Heart left ventricle (tissue), 16 donors: ENCODE measurements at regions not wholly inside any gene's neighbourhood (a gene's known extent, or its start where the extent isn't known, plus 50 kb on each side); places are given as distances from the start of the nearest gene placed in this dataset.
"Not testable (repeated sequence)": the region's sequence is repeated elsewhere in the genome, so short reads cannot be mapped to it uniquely, and the experiment has no call there.

ENCODE experiments used
- ATAC-seq, 4 donors: fragments of 200-7000 bp; cut with Tn5 transposase; one replicate each; pipeline ENCODE4 v1.9.1; 2020 to 2022; ENCODE audit warnings: moderate library complexity in 4 of 4, mild to moderate bottlenecking in 3 of 4, moderate number of reproducible peaks in 1 of 4
- DNase-seq, 5 donors: peaks; one replicate each; pipeline ENCODE4 v3.0.0-alpha.2; 2020
- H3K27ac ChIP-seq, 12 donors: fragments of 200-600 bp; sonication (generic) in 4 of 12; one replicate each; pipeline versions ENCODE4 v1.5.0 to v1.8.0; 2016 to 2022; ENCODE audit warnings: mild to moderate bottlenecking in 2 of 12
- H3K27me3 ChIP-seq, 9 donors: fragments of 200-600 bp; sonication (generic) in 2 of 9; one replicate each; pipeline versions ENCODE4 v1.5.1 to v1.8.0; 2016 to 2022; ENCODE audit warnings: mild to moderate bottlenecking in 3 of 9
- H3K36me3 ChIP-seq, 9 donors: fragments of 200-600 bp; sonication (generic) in 2 of 9; one replicate each; pipeline versions ENCODE4 v1.5.0 to v1.8.0; 2018 to 2022; ENCODE audit warnings: mild to moderate bottlenecking in 2 of 9
- H3K4me1 ChIP-seq, 12 donors: fragments of 200-600 bp; sonication (generic) in 4 of 12; one replicate each; pipeline versions ENCODE4 v1.5.0 to v1.8.0; 2016 to 2022; ENCODE audit warnings: mild to moderate bottlenecking in 3 of 12
- H3K4me3 ChIP-seq, 12 donors: fragments of 200-600 bp; sonication (generic) in 4 of 12; one replicate each; pipeline versions ENCODE4 v1.5.0 to v1.8.0; 2017 to 2022; ENCODE audit warnings: mild to moderate bottlenecking in 9 of 12, moderate library complexity in 4 of 12
- H3K9me3 ChIP-seq, 12 donors: fragments of 200-600 bp; sonication (generic) in 4 of 12; one replicate each; pipeline versions ENCODE4 v1.5.0 to v1.8.0; 2016 to 2022; ENCODE audit warnings: mild to moderate bottlenecking in 1 of 12
- POLR2A ChIP-seq, 2 donors: fragments of 450-650 bp; IDR thresholded peaks; one replicate each; pipeline ENCODE4 v1.6.1; 2017; ENCODE audit warnings: antibody characterized with exemption in 2 of 2, mild to moderate bottlenecking in 2 of 2, moderate library complexity in 2 of 2
- WGBS, 4 donors: extraction: QIAGEN DNeasy Blood & Tissue Kit in 2 of 4; methylation state at CpG; one replicate each; pipeline versions ENCODE4 v1.1.5 to v1.1.7; 2013 to 2018; 5-methylcytosine and 5-hydroxymethylcytosine counted together
- intact Hi-C, 10 donors: fragments of 100-400 bp; cut with DNase I; formaldehyde crosslinking; loops; one replicate each; pipeline versions ENCODE4 v1.11.1 to v1.14.2; 2022
- TF ChIP-seq, protein P1 (sequence below), 12 donors: fragments of 200-600 bp; sonication (generic) in 4 of 12; IDR thresholded peaks; one replicate each; pipeline versions ENCODE4 v1.5.0 to v1.8.0; 2018 to 2022; ENCODE audit warnings: antibody characterized with exemption in 12 of 12, mild to moderate bottlenecking in 5 of 12
- donor health status: ischemic (EF 13 %, LVEDD 7.1; RV severe dilation, severe dysfunction).
- donor health status: healthy with polysubstance abuse.
- donor health status: DM: no; HTN: yes; CAD: no.
- donor health status: DM: no; HTN: no; CAD: no.
- donor health status: ischemic (EF 25% LVEDD 6.9; RV normal size, moderate dysfunction).
- donor health status: ischemic (EF 25% LVEDD 5.7; RV mildly dilated, moderate dysfunction).
- donor health status: healthy.
- donor health status: DM: yes; HTN: yes; CAD: no.
- donor health status: ischemic (EF 35%, LVEDD 5.7; RV mildly dilated, moderate dysfunction).
- donor health status: nonischemic (EF 11% LVEDD 7.7; RV severe dilation, severe dysfunction).
- donor health status: DM: yes; HTN: yes; CAD: no.
- donor health status: PGD.
- donor health status: ischemic (EF 29% LVEDD 5.4; RV normal size, mild dysfunction).
- donor health status: nonischemic (EF 23%, LVEDD 6.1; RV moderate dilation, normal function).

DNA sequence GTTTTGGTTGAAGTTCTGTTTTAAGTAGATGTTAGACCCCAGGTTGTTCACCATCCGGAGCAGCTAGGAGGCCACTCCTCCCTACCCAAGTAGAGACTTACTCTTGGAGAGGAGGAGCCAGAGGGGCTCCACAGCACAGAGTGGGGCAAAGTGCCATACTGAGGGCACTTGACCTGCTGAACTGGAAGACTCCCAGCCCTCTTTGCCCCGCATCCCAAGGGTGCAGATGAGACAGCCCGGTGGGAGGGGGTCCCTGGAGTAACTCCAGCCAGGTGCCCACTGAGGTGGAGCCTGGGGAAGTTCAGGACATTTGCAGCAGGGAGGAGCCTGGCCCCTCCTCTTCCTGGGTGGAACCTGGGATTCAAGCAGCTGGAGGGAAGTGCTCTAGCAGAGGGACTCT, 102.1 kb upstream of the GPR6 start:
- H3K4me3 ChIP-seq, result no peak overlapping the region

DNA sequence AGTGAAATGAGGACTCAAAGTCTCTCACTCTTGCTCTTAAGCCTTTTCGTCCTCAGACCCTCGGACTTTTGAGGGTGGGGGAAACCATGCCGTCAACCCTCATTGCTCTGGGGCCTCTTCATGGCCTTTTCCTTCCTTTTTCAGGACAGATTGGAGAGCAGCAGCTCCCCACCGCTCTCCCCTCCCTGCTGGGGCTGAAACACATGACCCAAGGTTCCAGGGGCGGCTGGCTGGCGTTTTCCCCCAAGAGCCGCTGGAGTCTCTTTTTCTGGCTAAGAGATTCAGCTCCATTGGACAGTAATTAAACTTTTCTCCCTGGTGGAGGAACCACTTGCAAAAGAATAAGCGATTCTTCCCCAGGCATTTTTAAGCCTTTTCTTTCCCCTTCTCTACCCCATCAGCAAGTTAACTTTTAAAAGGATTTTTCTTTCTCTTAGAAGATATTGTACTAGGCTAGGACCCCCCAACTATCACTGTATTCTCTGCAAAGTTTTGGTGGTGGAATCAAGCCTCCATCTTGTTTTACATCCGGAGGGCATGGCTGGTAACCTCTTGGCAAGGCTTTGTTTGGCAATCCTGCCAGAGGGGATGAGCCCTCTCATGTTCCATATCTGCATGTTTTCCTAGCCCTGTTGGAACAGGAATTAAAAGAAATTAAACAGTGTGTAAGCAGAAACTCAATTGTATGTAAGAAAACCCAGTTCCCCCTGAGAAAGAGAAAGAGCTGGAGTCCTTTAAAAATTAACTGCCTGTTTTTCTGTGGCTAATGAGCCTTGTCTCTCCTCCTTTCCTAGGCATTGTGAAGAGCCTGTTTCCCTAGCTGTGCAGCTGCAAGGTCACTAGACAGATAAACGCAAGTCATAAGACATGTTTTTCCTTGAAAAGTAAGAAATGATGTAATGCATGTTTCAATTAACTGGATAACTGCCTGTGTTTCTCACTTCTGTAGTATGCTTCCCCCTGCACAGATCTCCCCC, 100.8 kb upstream of the GPR6 start:
- ATAC-seq (no peak), DNase-seq (no peak)
- Histone ChIP-seq H3K9me3 (peaks cover 0 to 9% (median 0%) of the 10 kb centered on the region in 12 donors), H3K36me3 (no peaks in the 10 kb centered on the region), H3K27ac (peak overlapping the region in 1 of 12 donors; percentile 14), H3K4me3 (no peak overlapping the region), H3K4me1 (peaks cover 0 to 21% (median 0%) of the 10 kb centered on the region in 12 donors), H3K27me3 (no peaks in the 10 kb centered on the region)
- intact Hi-C loops, result loop anchor here in 1 of 10 donors (10.0 kb wide), 1 partner anchor 173 kb away; no protein-coding TSS in a partner anchor
- 74 to 81% (median 79%) methylated on average over 10 of the region's 10 CpGs for WGBS, 4 donors
- no peak for TF ChIP-seq POLR2A (IDR thresholded peaks at IDR 0.05)
- TF ChIP-seq, protein P1, sequence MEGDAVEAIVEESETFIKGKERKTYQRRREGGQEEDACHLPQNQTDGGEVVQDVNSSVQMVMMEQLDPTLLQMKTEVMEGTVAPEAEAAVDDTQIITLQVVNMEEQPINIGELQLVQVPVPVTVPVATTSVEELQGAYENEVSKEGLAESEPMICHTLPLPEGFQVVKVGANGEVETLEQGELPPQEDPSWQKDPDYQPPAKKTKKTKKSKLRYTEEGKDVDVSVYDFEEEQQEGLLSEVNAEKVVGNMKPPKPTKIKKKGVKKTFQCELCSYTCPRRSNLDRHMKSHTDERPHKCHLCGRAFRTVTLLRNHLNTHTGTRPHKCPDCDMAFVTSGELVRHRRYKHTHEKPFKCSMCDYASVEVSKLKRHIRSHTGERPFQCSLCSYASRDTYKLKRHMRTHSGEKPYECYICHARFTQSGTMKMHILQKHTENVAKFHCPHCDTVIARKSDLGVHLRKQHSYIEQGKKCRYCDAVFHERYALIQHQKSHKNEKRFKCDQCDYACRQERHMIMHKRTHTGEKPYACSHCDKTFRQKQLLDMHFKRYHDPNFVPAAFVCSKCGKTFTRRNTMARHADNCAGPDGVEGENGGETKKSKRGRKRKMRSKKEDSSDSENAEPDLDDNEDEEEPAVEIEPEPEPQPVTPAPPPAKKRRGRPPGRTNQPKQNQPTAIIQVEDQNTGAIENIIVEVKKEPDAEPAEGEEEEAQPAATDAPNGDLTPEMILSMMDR (IDR thresholded peaks at IDR 0.05), result no peak

More for the DNA sequence above, 102.1 kb upstream of the GPR6 start:
- Histone ChIP-seq H3K36me3 (no peaks in the 10 kb centered on the region), H3K27ac (no peak overlapping the region), H3K9me3 (no peaks in the 10 kb centered on the region), H3K27me3 (no peaks in the 10 kb centered on the region), H3K4me1 (peaks cover 0 to 22% (median 0%) of the 10 kb centered on the region in 12 donors)
- ATAC-seq, result no peak
- no peak for TF ChIP-seq POLR2A (IDR thresholded peaks at IDR 0.05)
- TF ChIP-seq, protein P1 (IDR thresholded peaks at IDR 0.05), result no peak
- DNase-seq, result no peak
- 83 to 96% (median 91%) methylated on average over 1 to 3 of the region's 3 CpGs for WGBS, 4 donors
- intact Hi-C loops, result loop anchor here in 1 of 10 donors (10.0 kb wide), 1 partner anchor 171 kb away; no protein-coding TSS in a partner anchor

DNA sequence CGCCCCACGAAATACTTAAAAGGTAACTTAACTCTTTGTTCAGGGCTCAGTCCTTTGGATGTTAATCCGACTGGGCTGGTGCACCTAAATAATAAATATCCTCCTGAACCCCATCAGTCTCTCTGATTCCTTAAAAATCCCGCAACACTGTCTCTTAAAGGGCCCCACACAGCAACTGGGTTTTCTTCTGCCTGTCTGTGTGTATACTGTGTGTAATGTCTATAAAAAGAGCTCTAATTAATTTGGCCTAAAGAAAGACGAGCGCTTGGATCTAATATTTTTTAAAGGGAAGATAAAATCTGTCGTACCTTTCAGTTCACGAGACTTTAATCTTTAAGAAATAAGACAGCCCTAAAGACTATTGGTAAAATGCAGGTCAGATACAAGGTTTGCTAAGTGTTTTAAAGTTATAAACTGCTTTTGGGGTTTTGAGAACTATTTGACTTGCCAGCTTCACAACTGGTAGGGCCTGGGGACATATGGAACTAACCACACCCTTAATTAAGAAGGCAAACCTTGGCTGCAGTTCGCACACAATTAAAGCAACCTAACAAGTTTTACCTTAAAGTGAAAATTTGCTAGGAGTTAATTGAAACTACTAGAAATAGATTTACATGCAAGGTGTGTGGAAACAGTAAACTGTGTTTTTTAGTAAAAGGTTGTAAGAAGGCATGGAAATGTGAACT, 100.0 kb upstream of the GPR6 start:
- WGBS, 4 donors, result 70 to 86% (median 76%) methylated on average over 9 of the region's 9 CpGs
- not testable (repeated sequence) for DNase-seq, H3K9me3 ChIP-seq, H3K4me3 ChIP-seq, H3K27me3 ChIP-seq, ATAC-seq, H3K27ac ChIP-seq, H3K36me3 ChIP-seq
- peaks cover 0 to 13% (median 0%) of the 10 kb centered on the region in 12 donors for H3K4me1 ChIP-seq
- intact Hi-C loops, result loop anchor here in 1 of 10 donors (10.0 kb wide), 1 partner anchor 173 kb away; no protein-coding TSS in a partner anchor

DNA sequence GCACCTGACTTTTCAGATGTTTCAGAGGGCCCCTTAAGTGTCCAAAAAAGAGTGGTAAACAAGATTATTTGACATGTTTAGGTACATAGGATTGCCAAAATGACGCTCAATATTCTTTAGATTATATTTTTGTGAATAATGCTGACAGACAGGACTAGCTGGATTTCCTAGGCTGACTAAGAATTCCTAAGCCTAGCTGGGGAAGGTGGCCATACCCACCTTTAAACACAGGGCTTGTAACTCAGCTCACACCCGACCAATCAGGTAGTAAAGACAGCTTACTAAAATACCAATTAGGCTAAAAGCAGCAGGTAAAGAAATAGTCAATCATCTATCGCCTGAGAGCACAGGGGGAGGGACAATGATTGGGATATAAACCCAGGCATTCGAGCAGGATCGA, 99.0 kb upstream of the GPR6 start:
- H3K4me3 ChIP-seq, H3K27me3 ChIP-seq, H3K36me3 ChIP-seq, ATAC-seq, H3K27ac ChIP-seq, DNase-seq, H3K9me3 ChIP-seq: not testable (repeated sequence)
- intact Hi-C loops, result loop anchor here in 1 of 10 donors (10.0 kb wide), 1 partner anchor 174 kb away; no protein-coding TSS in a partner anchor
- WGBS, 4 donors, result 82 to 85% (median 83%) methylated on average over 5 of the region's 5 CpGs
- peaks cover 0 to 10% (median 0%) of the 10 kb centered on the region in 12 donors for H3K4me1 ChIP-seq

DNA sequence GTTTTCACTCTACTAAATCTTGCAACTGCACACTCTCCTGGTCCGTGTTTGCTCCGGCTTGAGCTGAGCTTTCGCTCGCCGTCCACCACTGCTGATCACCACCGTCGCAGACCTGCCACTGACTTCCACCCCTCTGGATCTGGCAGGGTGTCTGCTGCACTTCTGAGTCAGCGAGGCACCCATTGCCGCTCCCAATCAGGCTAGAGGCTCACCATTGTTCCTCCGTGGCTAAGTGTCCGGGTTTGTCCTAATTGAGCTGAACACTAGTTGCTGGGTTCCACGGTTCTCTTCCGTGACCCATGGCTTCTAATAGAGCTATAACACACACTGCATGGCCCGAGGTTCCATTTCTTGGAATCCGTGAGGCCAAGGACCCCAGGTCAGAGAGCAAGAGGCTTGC, 98.6 kb upstream of the GPR6 start:
- no peak overlapping the region for H3K27ac ChIP-seq
- DNase-seq, result no peak
- whole genome bisulfite sequencing, 4 donors, result 93 to 96% (median 94%) methylated on average over 15 of the region's 15 CpGs
- no peaks in the 10 kb centered on the region for H3K27me3 ChIP-seq
- no peak for TF ChIP-seq POLR2A (IDR thresholded peaks at IDR 0.05)
- TF ChIP-seq, protein P1 (IDR thresholded peaks at IDR 0.05), result no peak
- no peak for ATAC-seq
- H3K4me1 ChIP-seq, result peaks cover 0 to 10% (median 0%) of the 10 kb centered on the region in 12 donors
- H3K9me3 ChIP-seq, result peaks cover 0 to 9% (median 0%) of the 10 kb centered on the region in 12 donors
- H3K4me3 ChIP-seq, result no peak overlapping the region
- no peaks in the 10 kb centered on the region for H3K36me3 ChIP-seq
- intact Hi-C loops, result loop anchor here in 1 of 10 donors (10.0 kb wide), 1 partner anchor 175 kb away; no protein-coding TSS in a partner anchor

DNA sequence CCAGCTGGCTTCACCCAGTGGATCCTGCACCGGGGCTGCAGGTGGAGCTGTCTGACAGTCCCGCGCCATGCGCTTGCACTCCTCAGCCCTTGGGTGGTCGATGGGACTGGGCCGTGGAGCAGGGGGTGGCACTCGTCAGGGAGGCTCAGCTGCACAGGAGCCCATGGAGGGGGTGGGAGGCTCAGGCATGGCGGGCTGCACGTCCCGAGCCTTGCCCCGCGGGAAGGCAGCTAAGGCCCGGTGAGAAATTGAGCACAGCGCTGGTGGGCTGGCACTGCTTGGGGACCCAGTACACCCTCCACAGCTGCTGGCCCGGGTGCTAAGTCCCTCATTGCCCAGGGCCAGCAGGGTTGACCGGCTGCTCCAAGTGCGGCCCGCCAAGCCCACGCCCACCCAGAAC, 97.0 kb upstream of the GPR6 start:
- H3K27ac ChIP-seq, ATAC-seq, DNase-seq, H3K27me3 ChIP-seq, intact Hi-C loops, H3K36me3 ChIP-seq, H3K4me3 ChIP-seq, H3K9me3 ChIP-seq: not testable (repeated sequence)
- peaks cover 0 to 10% (median 0%) of the 10 kb centered on the region in 12 donors for H3K4me1 ChIP-seq
- 83 to 96% (median 90%) methylated on average over 10 to 19 of the region's 19 CpGs for whole genome bisulfite sequencing, 4 donors

DNA sequence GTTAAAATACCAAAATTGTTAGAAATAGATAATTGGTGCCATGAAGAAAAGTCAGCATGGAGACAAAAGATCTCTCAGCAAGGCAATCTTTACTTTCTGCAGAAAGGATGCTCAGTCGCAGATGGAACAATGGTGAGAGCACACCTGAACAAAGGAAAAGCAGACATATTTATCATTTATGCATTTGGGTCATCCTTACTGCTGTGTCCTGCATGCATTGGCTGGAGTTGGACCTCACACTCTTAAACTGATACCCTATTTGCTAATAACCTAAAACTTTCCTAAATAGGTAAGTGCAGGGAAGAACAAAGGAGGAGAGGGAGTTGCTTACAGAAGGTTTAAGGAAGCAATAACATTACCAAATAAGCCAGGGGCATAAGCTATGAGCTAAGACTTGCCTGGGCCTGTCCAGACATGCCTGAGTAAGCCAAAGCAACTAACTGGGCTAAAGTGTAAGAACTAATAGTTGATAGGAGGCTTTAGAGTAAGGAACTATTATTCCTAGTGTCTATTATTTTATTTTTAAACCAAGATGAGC, 96.1 kb upstream of the GPR6 start:
- H3K36me3 ChIP-seq, intact Hi-C loops, H3K4me1 ChIP-seq, H3K27ac ChIP-seq, H3K4me3 ChIP-seq, DNase-seq, ATAC-seq, H3K9me3 ChIP-seq, H3K27me3 ChIP-seq: not testable (repeated sequence)
- WGBS, 4 donors, result 97 to 100% (median 99%) methylated on average over 1 of the region's 1 CpG
